IMR-90 (cell line): ENCODE measurements at regions not wholly inside any gene's neighbourhood (a gene's known extent, or its start where the extent isn't known, plus 50 kb on each side); places are given as distances from the start of the nearest gene placed in this dataset.

Experiments
- CTCF ChIP-seq: conservative IDR thresholded peaks from 2 replicates; pipeline ENCODE4 v1.5.1; 2012; ENCODE audit warnings: mild to moderate bottlenecking, low read depth, low read length, improper control_type of control experiment
- FOS ChIP-seq: fragments of 150-350 bp; IDR thresholded peaks from 2 replicates; pipeline ENCODE4 v1.6.1; 2016; ENCODE audit warnings: low read depth, low read length
- POLR2A ChIP-seq: IDR thresholded peaks from 2 replicates; pipeline ENCODE4 v1.6.1; 2012; ENCODE audit warnings: mild to moderate bottlenecking, low read depth, low read length
- RAD21 ChIP-seq: IDR thresholded peaks from 2 replicates; pipeline ENCODE4 v1.6.1; 2012; ENCODE audit warnings: low read length, improper control_type of control experiment

GRCh38 chr3:174442302-174442682 lies 416.8 kb upstream of the NAALADL2 start:
- no peak for TF ChIP-seq CTCF
- no peak for TF ChIP-seq RAD21
- no peak for TF ChIP-seq POLR2A
- TF ChIP-seq FOS: no peak
